ENCODE measurements at regions not wholly inside any gene's neighbourhood (a gene's known extent, or its start where the extent isn't known, plus 50 kb on each side); places are given as distances from the start of the nearest gene placed in this dataset.

GRCh38 chr5:91824406-91824805, 441.3 kb upstream of the ARRDC3 start:
- TF ChIP-seq, protein P1, sequence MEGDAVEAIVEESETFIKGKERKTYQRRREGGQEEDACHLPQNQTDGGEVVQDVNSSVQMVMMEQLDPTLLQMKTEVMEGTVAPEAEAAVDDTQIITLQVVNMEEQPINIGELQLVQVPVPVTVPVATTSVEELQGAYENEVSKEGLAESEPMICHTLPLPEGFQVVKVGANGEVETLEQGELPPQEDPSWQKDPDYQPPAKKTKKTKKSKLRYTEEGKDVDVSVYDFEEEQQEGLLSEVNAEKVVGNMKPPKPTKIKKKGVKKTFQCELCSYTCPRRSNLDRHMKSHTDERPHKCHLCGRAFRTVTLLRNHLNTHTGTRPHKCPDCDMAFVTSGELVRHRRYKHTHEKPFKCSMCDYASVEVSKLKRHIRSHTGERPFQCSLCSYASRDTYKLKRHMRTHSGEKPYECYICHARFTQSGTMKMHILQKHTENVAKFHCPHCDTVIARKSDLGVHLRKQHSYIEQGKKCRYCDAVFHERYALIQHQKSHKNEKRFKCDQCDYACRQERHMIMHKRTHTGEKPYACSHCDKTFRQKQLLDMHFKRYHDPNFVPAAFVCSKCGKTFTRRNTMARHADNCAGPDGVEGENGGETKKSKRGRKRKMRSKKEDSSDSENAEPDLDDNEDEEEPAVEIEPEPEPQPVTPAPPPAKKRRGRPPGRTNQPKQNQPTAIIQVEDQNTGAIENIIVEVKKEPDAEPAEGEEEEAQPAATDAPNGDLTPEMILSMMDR (IDR thresholded peaks at IDR 0.05; ENCODE audit: poor library complexity, severe bottlenecking): no peak
- TF ChIP-seq EZH2 (IDR thresholded peaks at IDR 0.05; ENCODE audit: borderline replicate concordance, insufficient read depth, low read length, poor library complexity, severe bottlenecking) (no peak), MXI1 (conservative IDR thresholded peaks at IDR 0.05; ENCODE audit: poor library complexity, severe bottlenecking) (no peak), EP300 (conservative IDR thresholded peaks at IDR 0.05; ENCODE audit: poor library complexity, severe bottlenecking) (no peak), POLR2AphosphoS5 (IDR thresholded peaks at IDR 0.05) (no peak)
- TF ChIP-seq, protein P2, sequence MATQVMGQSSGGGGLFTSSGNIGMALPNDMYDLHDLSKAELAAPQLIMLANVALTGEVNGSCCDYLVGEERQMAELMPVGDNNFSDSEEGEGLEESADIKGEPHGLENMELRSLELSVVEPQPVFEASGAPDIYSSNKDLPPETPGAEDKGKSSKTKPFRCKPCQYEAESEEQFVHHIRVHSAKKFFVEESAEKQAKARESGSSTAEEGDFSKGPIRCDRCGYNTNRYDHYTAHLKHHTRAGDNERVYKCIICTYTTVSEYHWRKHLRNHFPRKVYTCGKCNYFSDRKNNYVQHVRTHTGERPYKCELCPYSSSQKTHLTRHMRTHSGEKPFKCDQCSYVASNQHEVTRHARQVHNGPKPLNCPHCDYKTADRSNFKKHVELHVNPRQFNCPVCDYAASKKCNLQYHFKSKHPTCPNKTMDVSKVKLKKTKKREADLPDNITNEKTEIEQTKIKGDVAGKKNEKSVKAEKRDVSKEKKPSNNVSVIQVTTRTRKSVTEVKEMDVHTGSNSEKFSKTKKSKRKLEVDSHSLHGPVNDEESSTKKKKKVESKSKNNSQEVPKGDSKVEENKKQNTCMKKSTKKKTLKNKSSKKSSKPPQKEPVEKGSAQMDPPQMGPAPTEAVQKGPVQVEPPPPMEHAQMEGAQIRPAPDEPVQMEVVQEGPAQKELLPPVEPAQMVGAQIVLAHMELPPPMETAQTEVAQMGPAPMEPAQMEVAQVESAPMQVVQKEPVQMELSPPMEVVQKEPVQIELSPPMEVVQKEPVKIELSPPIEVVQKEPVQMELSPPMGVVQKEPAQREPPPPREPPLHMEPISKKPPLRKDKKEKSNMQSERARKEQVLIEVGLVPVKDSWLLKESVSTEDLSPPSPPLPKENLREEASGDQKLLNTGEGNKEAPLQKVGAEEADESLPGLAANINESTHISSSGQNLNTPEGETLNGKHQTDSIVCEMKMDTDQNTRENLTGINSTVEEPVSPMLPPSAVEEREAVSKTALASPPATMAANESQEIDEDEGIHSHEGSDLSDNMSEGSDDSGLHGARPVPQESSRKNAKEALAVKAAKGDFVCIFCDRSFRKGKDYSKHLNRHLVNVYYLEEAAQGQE (IDR thresholded peaks at IDR 0.05; ENCODE audit: borderline replicate concordance): no peak
